Fibroblast of lung (primary cell): ENCODE measurements at regions not wholly inside any gene's neighbourhood (a gene's known extent, or its start where the extent isn't known, plus 50 kb on each side); places are given as distances from the start of the nearest gene placed in this dataset.

ENCODE experiments used
- DNase-seq, 2 donors: peaks; one replicate each; pipeline versions ENCODE4 v3.0.0 to v3.0.0-alpha.2; 2010; ENCODE audit warnings: low read depth in 2 of 2
- H2AFZ ChIP-seq: 2 replicates; pipeline ENCODE4 v1.5.1; 2012; ENCODE audit warnings: low read length, control low read depth, inconsistent platforms
- H3K27ac ChIP-seq: 2 replicates; pipeline ENCODE4 v1.5.1; 2011; ENCODE audit warnings: low read length, control low read depth; ENCODE audit not compliant: insufficient read depth
- H3K27me3 ChIP-seq: 2 replicates; pipeline ENCODE4 v1.5.1; 2011; ENCODE audit warnings: mild to moderate bottlenecking, low read length; ENCODE audit not compliant: control insufficient read depth, insufficient read depth
- H3K36me3 ChIP-seq: 2 replicates; pipeline ENCODE4 v1.5.1; 2011; ENCODE audit warnings: low read length; ENCODE audit not compliant: control insufficient read depth, insufficient read depth
- H3K4me1 ChIP-seq: 2 replicates; pipeline ENCODE4 v1.5.1; 2011; ENCODE audit warnings: low read length; ENCODE audit not compliant: control insufficient read depth, insufficient read depth; ENCODE audit errors: extremely low read depth
- H3K4me2 ChIP-seq: 2 replicates; pipeline ENCODE4 v1.5.1; 2011; ENCODE audit warnings: low read length, control low read depth; ENCODE audit not compliant: insufficient read depth; ENCODE audit errors: extremely low read depth
- H3K4me3 ChIP-seq, 4 experiments: fragments of 200-600 bp in 1 of 4; sonication (generic) in 1 of 4; replicated peaks in 1 of 4; 2 replicates each; pipeline ENCODE4 v1.5.1; 2011 to 2016; ENCODE audit warnings: low read length in 4 of 4, low read depth in 3 of 4, mild to moderate bottlenecking in 3 of 4, control low read depth in 2 of 4, inconsistent platforms in 1 of 4, mixed read lengths in 1 of 4; ENCODE audit not compliant: insufficient read depth in 1 of 4; ENCODE audit errors: control extremely low read depth in 1 of 4
- H3K79me2 ChIP-seq: 2 replicates; pipeline ENCODE4 v1.5.1; 2012; ENCODE audit warnings: mild to moderate bottlenecking, low read length, inconsistent platforms; ENCODE audit not compliant: control insufficient read depth, insufficient read depth
- H3K9ac ChIP-seq: 2 replicates; pipeline ENCODE4 v1.5.1; 2011; ENCODE audit warnings: mild to moderate bottlenecking, low read length, control low read depth; ENCODE audit not compliant: insufficient read depth
- H3K9me3 ChIP-seq: 2 replicates; pipeline ENCODE4 v1.5.1; 2012; ENCODE audit warnings: low read depth, low read length; ENCODE audit not compliant: control insufficient read depth, insufficient read depth
- H4K20me1 ChIP-seq: 2 replicates; pipeline ENCODE4 v1.5.1; 2011; ENCODE audit warnings: low read length; ENCODE audit not compliant: control insufficient read depth, insufficient read depth; ENCODE audit errors: extremely low read depth
- EZH2 ChIP-seq: IDR thresholded peaks from 2 replicates; pipeline ENCODE4 v1.5.1; 2012; ENCODE audit warnings: low read length, control low read depth, mild to moderate bottlenecking; ENCODE audit errors: missing control alignments
- TF ChIP-seq, protein P1 (sequence below), 2 donors: IDR thresholded peaks in 1 of 2; conservative IDR thresholded peaks in 1 of 2; 1 replicate in 1 of 2; 2 replicates in 1 of 2; pipeline ENCODE4 v1.5.1; 2011 to 2012; ENCODE audit warnings: low read length in 2 of 2, control low read depth in 1 of 2, inconsistent platforms in 1 of 2, low read depth in 1 of 2, mild to moderate bottlenecking in 1 of 2

DNA sequence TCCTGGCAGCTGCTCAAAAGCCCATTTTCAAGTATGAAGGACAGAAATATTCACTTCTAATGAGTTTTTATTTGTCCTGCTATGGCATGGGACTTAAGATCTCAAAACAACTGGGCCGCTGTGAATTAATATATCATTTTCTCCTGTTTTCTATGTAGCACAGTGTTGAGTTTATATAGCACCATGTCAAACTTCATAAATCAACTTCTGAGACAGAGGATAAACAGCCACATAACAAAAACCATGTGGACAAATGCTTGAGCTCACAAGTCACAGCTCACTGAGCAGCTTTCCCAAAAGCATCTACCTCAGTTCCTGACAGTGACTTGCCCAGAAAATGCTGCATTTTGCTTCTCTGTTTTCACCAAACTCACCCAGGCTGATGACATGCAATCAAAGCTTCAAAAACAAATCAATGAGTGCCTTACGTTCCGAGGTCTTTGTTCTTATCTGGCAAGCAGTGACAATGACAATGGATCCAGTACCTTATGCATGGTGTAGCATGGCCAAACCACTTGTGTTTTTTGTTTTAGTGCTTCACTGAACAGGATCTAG is 722.6 kb downstream of the LRRIQ3 start:
- DNase-seq = no peak
- Histone ChIP-seq H4K20me1 (no peaks in the 10 kb centered on the region), H2AFZ (no peak overlapping the region), H3K9me3 (no peaks in the 10 kb centered on the region), H3K27ac (no peak overlapping the region), H3K4me3 (no peak overlapping the region), H3K79me2 (no peaks in the 10 kb centered on the region), H3K27me3 (no peaks in the 10 kb centered on the region), H3K36me3 (no peaks in the 10 kb centered on the region), H3K9ac (no peak overlapping the region), H3K4me2 (no peak overlapping the region), H3K4me1 (no peaks in the 10 kb centered on the region)
- no peak for TF ChIP-seq EZH2
- TF ChIP-seq, protein P1, sequence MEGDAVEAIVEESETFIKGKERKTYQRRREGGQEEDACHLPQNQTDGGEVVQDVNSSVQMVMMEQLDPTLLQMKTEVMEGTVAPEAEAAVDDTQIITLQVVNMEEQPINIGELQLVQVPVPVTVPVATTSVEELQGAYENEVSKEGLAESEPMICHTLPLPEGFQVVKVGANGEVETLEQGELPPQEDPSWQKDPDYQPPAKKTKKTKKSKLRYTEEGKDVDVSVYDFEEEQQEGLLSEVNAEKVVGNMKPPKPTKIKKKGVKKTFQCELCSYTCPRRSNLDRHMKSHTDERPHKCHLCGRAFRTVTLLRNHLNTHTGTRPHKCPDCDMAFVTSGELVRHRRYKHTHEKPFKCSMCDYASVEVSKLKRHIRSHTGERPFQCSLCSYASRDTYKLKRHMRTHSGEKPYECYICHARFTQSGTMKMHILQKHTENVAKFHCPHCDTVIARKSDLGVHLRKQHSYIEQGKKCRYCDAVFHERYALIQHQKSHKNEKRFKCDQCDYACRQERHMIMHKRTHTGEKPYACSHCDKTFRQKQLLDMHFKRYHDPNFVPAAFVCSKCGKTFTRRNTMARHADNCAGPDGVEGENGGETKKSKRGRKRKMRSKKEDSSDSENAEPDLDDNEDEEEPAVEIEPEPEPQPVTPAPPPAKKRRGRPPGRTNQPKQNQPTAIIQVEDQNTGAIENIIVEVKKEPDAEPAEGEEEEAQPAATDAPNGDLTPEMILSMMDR (conservative IDR thresholded peaks at IDR 0.05 in 1 of 2, IDR thresholded peaks at IDR 0.05 in 1 of 2; ENCODE audit: low read depth in 1 of 2, low read length in 2 of 2) = no peak

DNA sequence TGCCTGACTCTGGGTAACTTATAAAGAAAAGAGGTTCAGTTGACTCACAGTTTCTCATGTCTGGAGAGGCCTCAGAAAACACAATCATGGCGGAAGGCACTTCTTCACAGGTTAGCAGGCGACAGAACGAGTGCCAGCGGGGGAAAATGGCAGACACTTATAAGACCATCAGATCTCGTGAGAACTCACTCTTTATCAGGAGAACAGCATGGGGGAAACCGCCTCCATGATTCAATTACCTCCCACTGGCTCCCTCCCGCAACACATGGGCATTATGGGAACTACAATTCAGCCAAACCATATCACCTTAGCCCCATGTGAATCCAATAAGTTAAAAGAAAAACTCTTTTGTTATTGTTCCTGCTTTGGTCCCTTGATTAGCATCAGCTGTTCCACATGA is 725.2 kb downstream of the LRRIQ3 start:
- H4K20me1 ChIP-seq = no peaks in the 10 kb centered on the region
- no peak overlapping the region for H3K9ac ChIP-seq
- no peak overlapping the region for H3K4me3 ChIP-seq
- no peaks in the 10 kb centered on the region for H3K79me2 ChIP-seq
- H3K9me3 ChIP-seq = no peaks in the 10 kb centered on the region
- H3K27me3 ChIP-seq = no peaks in the 10 kb centered on the region
- H3K4me2 ChIP-seq = no peak overlapping the region
- H3K27ac ChIP-seq = no peak overlapping the region
- no peaks in the 10 kb centered on the region for H3K4me1 ChIP-seq
- DNase-seq = no peak
- TF ChIP-seq, protein P1 (conservative IDR thresholded peaks at IDR 0.05 in 1 of 2, IDR thresholded peaks at IDR 0.05 in 1 of 2; ENCODE audit: low read depth in 1 of 2, low read length in 2 of 2) = no peak
- no peak for TF ChIP-seq EZH2
- H3K36me3 ChIP-seq = no peaks in the 10 kb centered on the region
- H2AFZ ChIP-seq = no peak overlapping the region

DNA sequence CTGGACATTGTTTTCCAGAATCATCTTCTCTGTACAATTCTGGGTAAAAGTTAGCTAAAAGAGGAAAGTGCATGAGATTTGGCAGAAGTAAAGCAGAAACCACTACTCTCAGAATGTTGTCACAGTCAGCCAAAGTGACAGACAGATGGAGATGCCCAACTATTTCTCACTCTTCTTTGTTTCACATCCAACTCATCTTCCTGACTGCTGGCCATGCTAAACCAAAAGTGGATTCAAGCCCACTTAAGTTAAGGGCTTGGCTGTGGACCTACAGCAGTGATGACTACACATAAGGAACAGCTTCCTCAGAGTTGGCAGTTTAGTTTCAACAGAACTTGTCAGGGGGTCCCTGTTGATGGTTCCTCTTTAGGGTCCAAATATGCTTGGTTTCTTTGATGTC is 730.2 kb downstream of the LRRIQ3 start:
- Histone ChIP-seq H3K4me1 (no peaks in the 10 kb centered on the region), H3K36me3 (no peaks in the 10 kb centered on the region), H3K4me3 (no peak overlapping the region), H2AFZ (no peak overlapping the region), H3K79me2 (no peaks in the 10 kb centered on the region), H3K9me3 (no peaks in the 10 kb centered on the region), H4K20me1 (no peaks in the 10 kb centered on the region), H3K9ac (no peak overlapping the region), H3K27me3 (no peaks in the 10 kb centered on the region), H3K4me2 (no peak overlapping the region), H3K27ac (no peak overlapping the region)
- DNase-seq = no peak
- TF ChIP-seq, protein P1 (conservative IDR thresholded peaks at IDR 0.05 in 1 of 2, IDR thresholded peaks at IDR 0.05 in 1 of 2; ENCODE audit: low read depth in 1 of 2, low read length in 2 of 2) = no peak
